Caco-2 (cell line): ENCODE measurements at regions not wholly inside any gene's neighbourhood (a gene's known extent, or its start where the extent isn't known, plus 50 kb on each side); places are given as distances from the start of the nearest gene placed in this dataset.

Source experiments
- BruUV-seq: library from RNA; stranded (reverse); fragments of 400-500 nt; replicated peaks from 2 replicates; lab custom pipeline; 2021; lab: Mats Ljungman, UMichigan
- CTCF ChIA-PET: fragments of 300-600 bp; sonication (Branson Sonifier 250); formaldehyde crosslinking; loops from one replicate; lab custom pipeline; 2022; ENCODE audit warnings: antibody characterized with exemption; lab: Charles Lee
- POLR2A ChIA-PET: fragments of 300-600 bp; sonication (Branson Sonifier 250); formaldehyde crosslinking; loops from one replicate; lab custom pipeline; 2022; ENCODE audit warnings: antibody characterized with exemption; lab: Charles Lee
- DNase-seq, 2 experiments: peaks; one replicate each; pipeline versions ENCODE4 v3.0.0 to v3.0.0-alpha.2; 2020 to 2022
- H3K27me3 ChIP-seq: replicated peaks from 2 replicates; pipeline ENCODE4 v1.6.0; 2011; ENCODE audit warnings: low read length; ENCODE audit not compliant: control insufficient read depth, insufficient read depth
- H3K36me3 ChIP-seq: 2 replicates; pipeline ENCODE4 v1.5.1; 2011; ENCODE audit warnings: low read length; ENCODE audit not compliant: control insufficient read depth, insufficient read depth
- H3K4me1 ChIP-seq: fragments of 250-450 bp; sonication (Bioruptor Pico); 2 replicates; pipeline ENCODE4 v1.5.1; 2020; ENCODE audit warnings: mild to moderate bottlenecking
- H3K4me3 ChIP-seq: 2 replicates; pipeline ENCODE4 v1.5.1; 2011; ENCODE audit warnings: low read depth, mild to moderate bottlenecking, control low read depth, low read length
- H3K9me3 ChIP-seq: fragments of 250-450 bp; sonication (Bioruptor Pico); 2 replicates; pipeline ENCODE4 v1.5.1; 2020; ENCODE audit warnings: mild to moderate bottlenecking, moderate library complexity
- H3K27ac Mint-ChIP-seq: one replicate; pipeline ENCODE4 v1.8.0; 2022; ENCODE audit warnings: mixed read lengths; ENCODE audit not compliant: unreplicated experiment
- H3K27me3 Mint-ChIP-seq: one replicate; pipeline ENCODE4 v1.8.0; 2022; ENCODE audit warnings: mixed read lengths; ENCODE audit not compliant: insufficient read depth, unreplicated experiment
- H3K36me3 Mint-ChIP-seq: one replicate; pipeline ENCODE4 v1.8.0; 2022; ENCODE audit warnings: mild to moderate bottlenecking, mixed read lengths; ENCODE audit not compliant: insufficient read depth, unreplicated experiment
- H3K4me1 Mint-ChIP-seq: one replicate; pipeline ENCODE4 v1.8.0; 2022; ENCODE audit warnings: low read depth, mixed read lengths; ENCODE audit not compliant: unreplicated experiment
- H3K4me3 Mint-ChIP-seq: one replicate; pipeline ENCODE4 v1.8.0; 2022; ENCODE audit warnings: mild to moderate bottlenecking, moderate library complexity, mixed read lengths; ENCODE audit not compliant: unreplicated experiment
- H3K9me3 Mint-ChIP-seq: one replicate; pipeline ENCODE4 v1.8.0; 2022; ENCODE audit warnings: mixed read lengths; ENCODE audit not compliant: unreplicated experiment
- CTCF ChIP-seq, 2 experiments: fragments of 200-600 bp in 1 of 2; IDR thresholded peaks; 1 replicate in 1 of 2; 2 replicates in 1 of 2; pipeline versions ENCODE4 v1.5.1 to v1.8.0; 2011 to 2022; ENCODE audit warnings: antibody characterized with exemption in 1 of 2, control low read depth in 1 of 2, inconsistent platforms in 1 of 2, low read depth in 1 of 2, low read length in 1 of 2, mild to moderate bottlenecking in 1 of 2, moderate library complexity in 1 of 2; ENCODE audit not compliant: insufficient read depth in 1 of 2, severe bottlenecking in 1 of 2, unreplicated experiment in 1 of 2
- intact Hi-C: fragments of 100-400 bp; cut with micrococcal nuclease; formaldehyde crosslinking; loops from one replicate; pipeline ENCODE4 v1.10.0; 2022; ENCODE audit not compliant: unreplicated experiment

GRCh38 chr14:52202151-52202550 is 65.3 kb upstream of the PTGDR start:
- no peaks in the 10 kb centered on the region for H3K27me3 ChIP-seq
- ChIA-PET CTCF (no interaction called here), POLR2A (no interaction called here)
- Mint-ChIP-seq H3K9me3 (peaks cover 10% of the 10 kb centered on the region), H3K27ac (no peak overlapping the region), H3K4me1 (no peaks in the 10 kb centered on the region), H3K4me3 (no peak overlapping the region), H3K36me3 (no peaks in the 10 kb centered on the region), H3K27me3 (no peaks in the 10 kb centered on the region)
- TF ChIP-seq CTCF (IDR thresholded peaks at IDR 0.05; ENCODE audit: insufficient read depth in 1 of 2, low read depth in 1 of 2, low read length in 1 of 2, severe bottlenecking in 1 of 2, unreplicated experiment in 1 of 2) = no peak
- H3K4me1 ChIP-seq = no peaks in the 10 kb centered on the region
- no peak overlapping the region for H3K4me3 ChIP-seq
- no peak for DNase-seq
- intact Hi-C loops = no loop called here
- H3K9me3 ChIP-seq = peaks cover 10% of the 10 kb centered on the region
- H3K36me3 ChIP-seq = no peaks in the 10 kb centered on the region
- no TSS peak for BruUV-seq

GRCh38 chr14:52190337-52190931 is 77.1 kb upstream of the PTGDR start:
- Mint-ChIP-seq H3K27me3 (no peaks in the 10 kb centered on the region), H3K4me3 (no peak overlapping the region), H3K9me3 (peaks cover 23% of the 10 kb centered on the region), H3K4me1 (no peaks in the 10 kb centered on the region), H3K36me3 (no peaks in the 10 kb centered on the region), H3K27ac (no peak overlapping the region)
- Histone ChIP-seq H3K4me3 (no peak overlapping the region), H3K4me1 (peaks cover 3% of the 10 kb centered on the region; the same call in 1 of the 2 replicates), H3K9me3 (no peaks in the 10 kb centered on the region; the same call in 1 of the 2 replicates), H3K36me3 (no peaks in the 10 kb centered on the region), H3K27me3 (no peaks in the 10 kb centered on the region)
- no TSS peak for BruUV-seq
- ChIA-PET CTCF (no interaction called here), POLR2A (no interaction called here)
- DNase-seq = no peak
- no peak for TF ChIP-seq CTCF (IDR thresholded peaks at IDR 0.05; ENCODE audit: insufficient read depth in 1 of 2, low read depth in 1 of 2, low read length in 1 of 2, severe bottlenecking in 1 of 2, unreplicated experiment in 1 of 2)
- intact Hi-C loops = no loop called here

DNA sequence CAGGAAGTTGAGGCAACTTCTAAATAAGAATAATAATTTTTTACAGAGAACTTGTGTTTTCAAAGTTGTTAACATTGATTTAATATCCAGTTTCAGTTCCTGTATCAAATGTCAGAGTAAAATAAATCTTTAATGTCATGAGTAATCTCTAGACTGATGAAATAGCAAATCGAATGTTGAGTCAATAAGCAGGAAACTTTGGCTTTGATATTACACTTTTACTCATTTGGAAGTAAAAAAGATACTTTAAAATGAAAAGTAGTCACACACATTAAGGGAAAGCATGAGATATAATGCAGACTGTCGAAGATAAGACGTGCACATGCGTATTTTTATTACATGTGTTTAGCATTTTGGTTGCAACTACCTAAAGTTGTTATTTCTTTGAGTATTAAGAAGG is 78.2 kb upstream of the PTGDR start:
- Histone ChIP-seq H3K9me3 (peaks cover 2% of the 10 kb centered on the region; the same call in 1 of the 2 replicates), H3K27me3 (no peaks in the 10 kb centered on the region), H3K4me3 (no peak overlapping the region), H3K36me3 (no peaks in the 10 kb centered on the region), H3K4me1 (peaks cover 3% of the 10 kb centered on the region; the same call in 1 of the 2 replicates)
- no peak overlapping the region for H3K4me3 Mint-ChIP-seq
- H3K27ac Mint-ChIP-seq = no peak overlapping the region
- no peak for TF ChIP-seq CTCF (IDR thresholded peaks at IDR 0.05; ENCODE audit: insufficient read depth in 1 of 2, low read depth in 1 of 2, low read length in 1 of 2, severe bottlenecking in 1 of 2, unreplicated experiment in 1 of 2)
- H3K4me1 Mint-ChIP-seq = no peaks in the 10 kb centered on the region
- no peaks in the 10 kb centered on the region for H3K36me3 Mint-ChIP-seq
- ChIA-PET CTCF (no interaction called here), POLR2A (no interaction called here)
- no peak for DNase-seq
- peaks cover 12% of the 10 kb centered on the region for H3K9me3 Mint-ChIP-seq
- BruUV-seq = no TSS peak
- intact Hi-C loops = no loop called here
- H3K27me3 Mint-ChIP-seq = no peaks in the 10 kb centered on the region
